Liver (tissue), 8 donors: ENCODE measurements at regions not wholly inside any gene's neighbourhood (a gene's known extent, or its start where the extent isn't known, plus 50 kb on each side); places are given as distances from the start of the nearest gene placed in this dataset.

Experiments
- DNase-seq: peaks from one replicate; pipeline ENCODE4 v3.0.0-alpha.2; 2017; ENCODE audit warnings: low spot score
- H3K27ac ChIP-seq, 2 donors: one replicate each; pipeline ENCODE4 v1.7.0; 2013; ENCODE audit warnings: inconsistent platforms in 2 of 2, low read length in 2 of 2, control low read depth in 1 of 2, low read depth in 1 of 2, mild to moderate bottlenecking in 1 of 2
- H3K27me3 ChIP-seq, 4 donors: one replicate each; pipeline versions ENCODE4 v1.6.1 to v1.7.0; 2013; ENCODE audit warnings: low read length in 3 of 4, inconsistent platforms in 1 of 4, mild to moderate bottlenecking in 1 of 4, moderate library complexity in 1 of 4; ENCODE audit not compliant: control insufficient read depth in 4 of 4, insufficient read depth in 4 of 4
- H3K36me3 ChIP-seq, 4 donors: one replicate each; pipeline versions ENCODE4 v1.6.1 to v1.7.0; 2013; ENCODE audit warnings: low read length in 3 of 4, mild to moderate bottlenecking in 3 of 4, low read depth in 1 of 4, moderate library complexity in 1 of 4; ENCODE audit not compliant: control insufficient read depth in 4 of 4, insufficient read depth in 3 of 4
- H3K4me1 ChIP-seq, 4 donors: one replicate each; pipeline versions ENCODE4 v1.6.1 to v1.7.0; 2013; ENCODE audit warnings: low read length in 3 of 4, mild to moderate bottlenecking in 3 of 4, moderate library complexity in 1 of 4; ENCODE audit not compliant: control insufficient read depth in 4 of 4, insufficient read depth in 4 of 4
- H3K4me3 ChIP-seq, 3 donors: one replicate each; pipeline versions ENCODE4 v1.6.1 to v1.7.0; 2013; ENCODE audit warnings: low read length in 3 of 3, control low read depth in 1 of 3, low read depth in 1 of 3, mild to moderate bottlenecking in 1 of 3
- H3K9ac ChIP-seq, 2 donors: one replicate each; pipeline ENCODE4 v1.7.0; 2013; ENCODE audit warnings: low read length in 2 of 2, mild to moderate bottlenecking in 2 of 2, moderate library complexity in 2 of 2, control low read depth in 1 of 2, low read depth in 1 of 2
- H3K9me3 ChIP-seq, 4 donors: one replicate each; pipeline versions ENCODE4 v1.6.1 to v1.7.0; 2013; ENCODE audit warnings: low read length in 3 of 4; ENCODE audit not compliant: control insufficient read depth in 4 of 4
- EGR1 ChIP-seq, 2 donors: IDR thresholded peaks; 2 replicates each; pipeline ENCODE4 v1.6.1; 2016 to 2018; ENCODE audit warnings: antibody characterized with exemption in 2 of 2, low read depth in 2 of 2
- FOXA1 ChIP-seq: IDR thresholded peaks from 2 replicates; pipeline ENCODE4 v1.6.1; 2016; ENCODE audit warnings: antibody characterized with exemption
- FOXA2 ChIP-seq: IDR thresholded peaks from 2 replicates; pipeline ENCODE4 v1.6.1; 2016; ENCODE audit warnings: antibody characterized with exemption
- GABPA ChIP-seq, 2 donors: IDR thresholded peaks in 1 of 2; conservative IDR thresholded peaks in 1 of 2; 2 replicates each; pipeline ENCODE4 v1.6.1; 2016; ENCODE audit warnings: antibody characterized with exemption in 2 of 2, mild to moderate bottlenecking in 1 of 2, moderate library complexity in 1 of 2
- HNF4A ChIP-seq, 2 donors: conservative IDR thresholded peaks; 2 replicates each; pipeline ENCODE4 v1.6.1; 2016; ENCODE audit warnings: antibody characterized with exemption in 2 of 2, mild to moderate bottlenecking in 2 of 2
- HNF4G ChIP-seq: IDR thresholded peaks from 2 replicates; pipeline ENCODE4 v1.6.1; 2016; ENCODE audit warnings: antibody characterized with exemption
- JUND ChIP-seq, 2 donors: IDR thresholded peaks; 2 replicates each; pipeline ENCODE4 v1.6.1; 2016; ENCODE audit warnings: antibody characterized with exemption in 2 of 2
- NR2F2 ChIP-seq: IDR thresholded peaks from 2 replicates; pipeline ENCODE4 v1.6.1; 2016; ENCODE audit warnings: antibody characterized with exemption
- RAD21 ChIP-seq, 2 donors: IDR thresholded peaks; 2 replicates each; pipeline ENCODE4 v1.6.1; 2016; ENCODE audit warnings: antibody characterized with exemption in 2 of 2, mild to moderate bottlenecking in 2 of 2
- RXRA ChIP-seq, 2 donors: IDR thresholded peaks; 2 replicates each; pipeline ENCODE4 v1.6.1; 2017 to 2018; ENCODE audit warnings: antibody characterized with exemption in 2 of 2, mild to moderate bottlenecking in 1 of 2
- SP1 ChIP-seq: IDR thresholded peaks from 2 replicates; pipeline ENCODE4 v1.6.1; 2018; ENCODE audit warnings: antibody characterized with exemption, mild to moderate bottlenecking
- TAF1 ChIP-seq: conservative IDR thresholded peaks from 2 replicates; pipeline ENCODE4 v1.6.1; 2016; ENCODE audit warnings: antibody characterized with exemption, mild to moderate bottlenecking
- YY1 ChIP-seq: IDR thresholded peaks from 2 replicates; pipeline ENCODE4 v1.6.1; 2016; ENCODE audit warnings: antibody characterized with exemption, mild to moderate bottlenecking
- WGBS: extraction: QIAGEN DNeasy Blood & Tissue Kit; methylation state at CpG from one replicate; pipeline ENCODE4 v1.1.7; 2013; 5-methylcytosine and 5-hydroxymethylcytosine counted together
- TF ChIP-seq, protein P1 (sequence below): IDR thresholded peaks from 2 replicates; pipeline ENCODE4 v1.6.1; 2016; ENCODE audit warnings: antibody characterized with exemption
- TF ChIP-seq, protein P2 (sequence below): IDR thresholded peaks from 2 replicates; pipeline ENCODE4 v1.6.1; 2016; ENCODE audit warnings: antibody characterized with exemption
- TF ChIP-seq, protein P3 (sequence below): fragments of 150-350 bp; IDR thresholded peaks from 2 replicates; pipeline ENCODE4 v1.5.1; 2017; ENCODE audit warnings: improper control_type of control experiment, low read depth, low read length; ENCODE audit not compliant: missing input control
- TF ChIP-seq, protein P4 (sequence below): IDR thresholded peaks from 2 replicates; pipeline ENCODE4 v1.6.1; 2016; ENCODE audit warnings: antibody characterized with exemption
- TF ChIP-seq, protein P5 (sequence below): IDR thresholded peaks from 2 replicates; pipeline ENCODE4 v1.6.1; 2016; ENCODE audit warnings: antibody characterized with exemption, mild to moderate bottlenecking
- donor health status: healthy.
- donor health status: healthy.
- donor health status: healthy.
- donor health status: healthy.
- donor health status: healthy.

DNA sequence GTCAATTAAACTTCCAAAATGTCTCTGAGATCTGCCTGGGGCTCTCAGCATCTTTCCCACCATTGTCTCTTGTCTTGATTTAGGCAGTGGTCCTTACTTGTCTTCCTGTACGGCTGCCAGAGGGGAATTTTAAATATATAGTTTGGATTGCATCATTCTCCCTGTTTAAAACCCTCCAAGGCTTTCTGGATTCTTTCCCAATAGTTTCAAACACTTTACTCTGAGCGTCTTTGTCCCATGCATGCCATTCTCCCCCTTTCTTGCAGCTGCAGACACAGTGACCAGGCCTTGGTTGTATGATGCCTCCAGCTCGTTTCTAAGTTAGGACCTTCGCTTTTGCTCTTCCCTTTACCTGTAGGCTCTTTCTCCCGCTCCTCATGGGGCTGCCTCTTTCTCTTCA is 323.3 kb upstream of the CTNNB1 start:
- TF ChIP-seq NR2F2 (no peak), RXRA (IDR thresholded peaks at IDR 0.05) (no peak), SP1 (no peak), FOXA1 (no peak), GABPA (IDR thresholded peaks at IDR 0.05 in 1 of 2, conservative IDR thresholded peaks at IDR 0.05 in 1 of 2) (no peak), TAF1 (no peak), RAD21 (IDR thresholded peaks at IDR 0.05) (no peak)
- TF ChIP-seq, protein P1, sequence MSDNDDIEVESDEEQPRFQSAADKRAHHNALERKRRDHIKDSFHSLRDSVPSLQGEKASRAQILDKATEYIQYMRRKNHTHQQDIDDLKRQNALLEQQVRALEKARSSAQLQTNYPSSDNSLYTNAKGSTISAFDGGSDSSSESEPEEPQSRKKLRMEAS, result no peak
- TF ChIP-seq, protein P2, sequence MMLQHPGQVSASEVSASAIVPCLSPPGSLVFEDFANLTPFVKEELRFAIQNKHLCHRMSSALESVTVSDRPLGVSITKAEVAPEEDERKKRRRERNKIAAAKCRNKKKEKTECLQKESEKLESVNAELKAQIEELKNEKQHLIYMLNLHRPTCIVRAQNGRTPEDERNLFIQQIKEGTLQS, result no peak
- no peak overlapping the region for H3K27ac ChIP-seq
- no peaks in the 10 kb centered on the region for H3K36me3 ChIP-seq
- H3K27me3 ChIP-seq, result no peaks in the 10 kb centered on the region
- no peak for DNase-seq
- H3K9ac ChIP-seq, result no peak overlapping the region
- no peaks in the 10 kb centered on the region for H3K9me3 ChIP-seq
- peaks cover 0 to 8% (median 6%) of the 10 kb centered on the region in 4 donors for H3K4me1 ChIP-seq
- no peak overlapping the region for H3K4me3 ChIP-seq
- 93% methylated on average over 5 of the region's 5 CpGs for WGBS

DNA sequence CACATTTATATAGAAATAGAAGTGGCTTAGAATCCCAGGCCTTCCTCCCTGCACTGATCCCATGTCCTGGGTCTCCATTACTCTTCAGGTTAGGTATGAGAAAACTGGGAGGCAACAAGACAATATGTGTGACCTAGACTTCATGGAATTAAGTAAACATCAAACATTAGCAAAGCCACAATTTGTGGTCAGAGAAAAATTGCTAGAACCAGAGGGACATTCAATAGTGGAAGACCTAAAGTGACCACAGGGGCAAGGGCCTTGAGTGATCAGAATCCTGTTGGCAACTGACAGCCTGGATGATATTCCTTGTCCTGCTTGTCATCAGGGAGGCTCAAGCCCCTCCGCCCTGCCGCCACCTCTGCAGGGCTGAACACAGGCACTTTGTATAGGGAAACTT is 322.8 kb upstream of the CTNNB1 start:
- Histone ChIP-seq H3K4me1 (peaks cover 0 to 8% (median 6%) of the 10 kb centered on the region in 4 donors), H3K36me3 (no peaks in the 10 kb centered on the region), H3K9ac (no peak overlapping the region), H3K4me3 (no peak overlapping the region), H3K27me3 (no peaks in the 10 kb centered on the region), H3K27ac (no peak overlapping the region), H3K9me3 (no peaks in the 10 kb centered on the region)
- no peak for DNase-seq
- over 99% methylated on average over 2 of the region's 2 CpGs for WGBS
- TF ChIP-seq SP1 (no peak), RAD21 (IDR thresholded peaks at IDR 0.05) (no peak), JUND (IDR thresholded peaks at IDR 0.05) (no peak), YY1 (no peak), NR2F2 (no peak), GABPA (IDR thresholded peaks at IDR 0.05 in 1 of 2, conservative IDR thresholded peaks at IDR 0.05 in 1 of 2) (no peak), HNF4G (no peak), HNF4A (conservative IDR thresholded peaks at IDR 0.05) (no peak), TAF1 (no peak), FOXA2 (no peak), FOXA1 (no peak), EGR1 (IDR thresholded peaks at IDR 0.05; ENCODE audit: low read depth in 2 of 2) (no peak), RXRA (IDR thresholded peaks at IDR 0.05) (no peak)
- TF ChIP-seq, protein P2, result no peak
- TF ChIP-seq, protein P3, sequence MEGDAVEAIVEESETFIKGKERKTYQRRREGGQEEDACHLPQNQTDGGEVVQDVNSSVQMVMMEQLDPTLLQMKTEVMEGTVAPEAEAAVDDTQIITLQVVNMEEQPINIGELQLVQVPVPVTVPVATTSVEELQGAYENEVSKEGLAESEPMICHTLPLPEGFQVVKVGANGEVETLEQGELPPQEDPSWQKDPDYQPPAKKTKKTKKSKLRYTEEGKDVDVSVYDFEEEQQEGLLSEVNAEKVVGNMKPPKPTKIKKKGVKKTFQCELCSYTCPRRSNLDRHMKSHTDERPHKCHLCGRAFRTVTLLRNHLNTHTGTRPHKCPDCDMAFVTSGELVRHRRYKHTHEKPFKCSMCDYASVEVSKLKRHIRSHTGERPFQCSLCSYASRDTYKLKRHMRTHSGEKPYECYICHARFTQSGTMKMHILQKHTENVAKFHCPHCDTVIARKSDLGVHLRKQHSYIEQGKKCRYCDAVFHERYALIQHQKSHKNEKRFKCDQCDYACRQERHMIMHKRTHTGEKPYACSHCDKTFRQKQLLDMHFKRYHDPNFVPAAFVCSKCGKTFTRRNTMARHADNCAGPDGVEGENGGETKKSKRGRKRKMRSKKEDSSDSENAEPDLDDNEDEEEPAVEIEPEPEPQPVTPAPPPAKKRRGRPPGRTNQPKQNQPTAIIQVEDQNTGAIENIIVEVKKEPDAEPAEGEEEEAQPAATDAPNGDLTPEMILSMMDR, result no peak
- TF ChIP-seq, protein P4, sequence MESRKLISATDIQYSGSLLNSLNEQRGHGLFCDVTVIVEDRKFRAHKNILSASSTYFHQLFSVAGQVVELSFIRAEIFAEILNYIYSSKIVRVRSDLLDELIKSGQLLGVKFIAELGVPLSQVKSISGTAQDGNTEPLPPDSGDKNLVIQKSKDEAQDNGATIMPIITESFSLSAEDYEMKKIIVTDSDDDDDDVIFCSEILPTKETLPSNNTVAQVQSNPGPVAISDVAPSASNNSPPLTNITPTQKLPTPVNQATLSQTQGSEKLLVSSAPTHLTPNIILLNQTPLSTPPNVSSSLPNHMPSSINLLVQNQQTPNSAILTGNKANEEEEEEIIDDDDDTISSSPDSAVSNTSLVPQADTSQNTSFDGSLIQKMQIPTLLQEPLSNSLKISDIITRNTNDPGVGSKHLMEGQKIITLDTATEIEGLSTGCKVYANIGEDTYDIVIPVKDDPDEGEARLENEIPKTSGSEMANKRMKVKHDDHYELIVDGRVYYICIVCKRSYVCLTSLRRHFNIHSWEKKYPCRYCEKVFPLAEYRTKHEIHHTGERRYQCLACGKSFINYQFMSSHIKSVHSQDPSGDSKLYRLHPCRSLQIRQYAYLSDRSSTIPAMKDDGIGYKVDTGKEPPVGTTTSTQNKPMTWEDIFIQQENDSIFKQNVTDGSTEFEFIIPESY, result no peak
- TF ChIP-seq, protein P1, result no peak
- TF ChIP-seq, protein P5, sequence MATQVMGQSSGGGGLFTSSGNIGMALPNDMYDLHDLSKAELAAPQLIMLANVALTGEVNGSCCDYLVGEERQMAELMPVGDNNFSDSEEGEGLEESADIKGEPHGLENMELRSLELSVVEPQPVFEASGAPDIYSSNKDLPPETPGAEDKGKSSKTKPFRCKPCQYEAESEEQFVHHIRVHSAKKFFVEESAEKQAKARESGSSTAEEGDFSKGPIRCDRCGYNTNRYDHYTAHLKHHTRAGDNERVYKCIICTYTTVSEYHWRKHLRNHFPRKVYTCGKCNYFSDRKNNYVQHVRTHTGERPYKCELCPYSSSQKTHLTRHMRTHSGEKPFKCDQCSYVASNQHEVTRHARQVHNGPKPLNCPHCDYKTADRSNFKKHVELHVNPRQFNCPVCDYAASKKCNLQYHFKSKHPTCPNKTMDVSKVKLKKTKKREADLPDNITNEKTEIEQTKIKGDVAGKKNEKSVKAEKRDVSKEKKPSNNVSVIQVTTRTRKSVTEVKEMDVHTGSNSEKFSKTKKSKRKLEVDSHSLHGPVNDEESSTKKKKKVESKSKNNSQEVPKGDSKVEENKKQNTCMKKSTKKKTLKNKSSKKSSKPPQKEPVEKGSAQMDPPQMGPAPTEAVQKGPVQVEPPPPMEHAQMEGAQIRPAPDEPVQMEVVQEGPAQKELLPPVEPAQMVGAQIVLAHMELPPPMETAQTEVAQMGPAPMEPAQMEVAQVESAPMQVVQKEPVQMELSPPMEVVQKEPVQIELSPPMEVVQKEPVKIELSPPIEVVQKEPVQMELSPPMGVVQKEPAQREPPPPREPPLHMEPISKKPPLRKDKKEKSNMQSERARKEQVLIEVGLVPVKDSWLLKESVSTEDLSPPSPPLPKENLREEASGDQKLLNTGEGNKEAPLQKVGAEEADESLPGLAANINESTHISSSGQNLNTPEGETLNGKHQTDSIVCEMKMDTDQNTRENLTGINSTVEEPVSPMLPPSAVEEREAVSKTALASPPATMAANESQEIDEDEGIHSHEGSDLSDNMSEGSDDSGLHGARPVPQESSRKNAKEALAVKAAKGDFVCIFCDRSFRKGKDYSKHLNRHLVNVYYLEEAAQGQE, result no peak
